SK-N-SH (cell line): ENCODE measurements at regions not wholly inside any gene's neighbourhood (a gene's known extent, or its start where the extent isn't known, plus 50 kb on each side); places are given as distances from the start of the nearest gene placed in this dataset.

Experiments used
- CTCF ChIA-PET: fragments of 300-600, 350-600 bp; formaldehyde crosslinking; extraction: SDS; loops from one replicate; lab custom pipeline; 2021; lab: Yijun Ruan, JAX
- POLR2A ChIA-PET: fragments of 350-600 bp; sonication (Branson Sonifier 250); formaldehyde crosslinking; extraction: SDS; loops from one replicate; lab custom pipeline; 2020; ENCODE audit warnings: antibody characterized with exemption, inconsistent platforms; lab: Yijun Ruan, JAX
- DNase-seq: peaks from one replicate; pipeline ENCODE4 v3.0.0; 2012
- H2AFZ ChIP-seq: fragments of 200-600 bp; sonication (generic); 2 replicates; pipeline ENCODE4 v1.8.1; 2016; ENCODE audit warnings: antibody characterized with exemption, mild to moderate bottlenecking, low read depth
- H3F3A ChIP-seq: fragments of 200-600 bp; sonication (generic); replicated peaks from 2 replicates; pipeline ENCODE3; 2016; ENCODE audit warnings: antibody characterized with exemption, mild to moderate bottlenecking; ENCODE audit not compliant: insufficient read depth
- H3K27ac ChIP-seq, 2 experiments: fragments of 200-500 bp in 1 of 2; fragments of 200-600 bp in 1 of 2; sonication (Bioruptor generic) in 1 of 2; sonication (generic), shearing (Covaris generic) in 1 of 2; 2 replicates each; pipeline versions ENCODE4 v1.5.1 to v1.6.1; 2014 to 2016; ENCODE audit warnings: low read depth in 2 of 2, inconsistent platforms in 1 of 2, low read length in 1 of 2, mild to moderate bottlenecking in 1 of 2, mixed read lengths in 1 of 2
- H3K27me3 ChIP-seq: fragments of 200-600 bp; sonication (generic), shearing (Covaris generic); 2 replicates; pipeline ENCODE4 v1.6.1; 2016; ENCODE audit warnings: mixed run types; ENCODE audit not compliant: insufficient read depth
- H3K36me3 ChIP-seq, 2 experiments: fragments of 200-500 bp in 1 of 2; fragments of 200-600 bp in 1 of 2; sonication (Bioruptor generic) in 1 of 2; sonication (generic) in 1 of 2; replicated peaks in 1 of 2; 2 replicates each; pipeline versions ENCODE3 to v1.5.1; 2014 to 2016; ENCODE audit warnings: low read length in 1 of 2, mild to moderate bottlenecking in 1 of 2; ENCODE audit not compliant: insufficient read depth in 2 of 2, control insufficient read depth in 1 of 2
- H3K4me1 ChIP-seq, 2 experiments: fragments of 200-500 bp in 1 of 2; fragments of 200-600 bp in 1 of 2; sonication (Bioruptor generic) in 1 of 2; sonication (generic), shearing (Covaris generic) in 1 of 2; 2 replicates each; pipeline versions ENCODE4 v1.5.1 to v1.6.1; 2014 to 2016; ENCODE audit warnings: low read depth in 1 of 2, low read length in 1 of 2, mixed run types in 1 of 2; ENCODE audit not compliant: insufficient read depth in 2 of 2, control insufficient read depth in 1 of 2
- H3K4me2 ChIP-seq: fragments of 200-600 bp; sonication (generic), shearing (Covaris generic); 2 replicates; pipeline ENCODE4 v1.6.1; 2017; ENCODE audit warnings: mixed run types
- H3K4me3 ChIP-seq, 2 experiments: fragments of 200-500 bp in 1 of 2; fragments of 200-600 bp in 1 of 2; sonication (Bioruptor generic) in 1 of 2; sonication (generic), shearing (Covaris generic) in 1 of 2; 2 replicates each; pipeline versions ENCODE4 v1.5.1 to v1.8.1; 2014 to 2016; ENCODE audit warnings: low read depth in 2 of 2, inconsistent platforms in 1 of 2, low read length in 1 of 2, mild to moderate bottlenecking in 1 of 2, mixed read lengths in 1 of 2, moderate library complexity in 1 of 2
- H3K79me2 ChIP-seq: fragments of 200-600 bp; sonication (generic); 2 replicates; pipeline ENCODE4 v1.8.1; 2017; ENCODE audit warnings: mild to moderate bottlenecking; ENCODE audit not compliant: insufficient read depth
- H3K9ac ChIP-seq: fragments of 200-600 bp; sonication (generic); 2 replicates; pipeline ENCODE4 v1.6.1; 2017; ENCODE audit warnings: mixed run types
- H3K9me2 ChIP-seq: fragments of 200-600 bp; sonication (generic); 2 replicates; pipeline ENCODE4 v1.6.1; 2017; ENCODE audit warnings: mixed run types
- H3K9me3 ChIP-seq: fragments of 200-600 bp; sonication (generic); 2 replicates; pipeline ENCODE4 v1.6.1; 2017; ENCODE audit warnings: mixed run types, mild to moderate bottlenecking, moderate library complexity
- H4K20me1 ChIP-seq: fragments of 200-600 bp; sonication (generic); 2 replicates; pipeline ENCODE4 v1.6.1; 2017; ENCODE audit warnings: mild to moderate bottlenecking, mixed run types; ENCODE audit not compliant: insufficient read depth
- CTCF ChIP-seq: fragments of 200-600 bp; sonication (generic); IDR thresholded peaks from 2 replicates; pipeline ENCODE4 v1.6.1; 2017; ENCODE audit warnings: antibody characterized with exemption, mild to moderate bottlenecking, moderate library complexity
- ELF1 ChIP-seq: IDR thresholded peaks from 2 replicates; pipeline ENCODE4 v1.4.0; 2012
- EP300 ChIP-seq, 2 experiments: IDR thresholded peaks; 2 replicates each; pipeline versions ENCODE4 v1.4.0 to v1.6.1; 2012; ENCODE audit warnings: borderline replicate concordance in 1 of 2, low read depth in 1 of 2, low read length in 1 of 2
- FOSL2 ChIP-seq: IDR thresholded peaks from 2 replicates; pipeline ENCODE4 v1.4.0; 2012; ENCODE audit warnings: low read depth, mild to moderate bottlenecking, moderate library complexity, borderline replicate concordance
- FOXJ3 ChIP-seq: sonication (generic); formaldehyde crosslinking; IDR thresholded peaks from 2 replicates; pipeline ENCODE4 v1.5.1; 2020; ENCODE audit warnings: mild to moderate bottlenecking, missing genetic modification reagents
- FOXM1 ChIP-seq: IDR thresholded peaks from 2 replicates; pipeline ENCODE4 v1.4.0; 2012; ENCODE audit warnings: low read depth, mild to moderate bottlenecking
- JUND ChIP-seq: IDR thresholded peaks from 2 replicates; pipeline ENCODE4 v1.4.0; 2012
- NFIC ChIP-seq: IDR thresholded peaks from 2 replicates; pipeline ENCODE4 v1.4.0; 2012; ENCODE audit warnings: borderline replicate concordance
- NRF1 ChIP-seq: IDR thresholded peaks from 2 replicates; pipeline ENCODE4 v1.6.1; 2012; ENCODE audit warnings: low read depth, mild to moderate bottlenecking, low read length
- PBX3 ChIP-seq: IDR thresholded peaks from 2 replicates; pipeline ENCODE4; 2012
- POLR2AphosphoS5 ChIP-seq: IDR thresholded peaks from 2 replicates; pipeline ENCODE4 v1.6.1; 2012; ENCODE audit warnings: low read depth, low read length
- RAD21 ChIP-seq: IDR thresholded peaks from 2 replicates; pipeline ENCODE4 v1.6.1; 2012; ENCODE audit warnings: mild to moderate bottlenecking, low read length
- RFX5 ChIP-seq: IDR thresholded peaks from 2 replicates; pipeline ENCODE4 v1.6.1; 2012; ENCODE audit warnings: mild to moderate bottlenecking, improper control_type of control experiment, low read length
- RXRA ChIP-seq: IDR thresholded peaks from 2 replicates; pipeline ENCODE4 v1.4.0; 2012; ENCODE audit warnings: low read depth, mild to moderate bottlenecking, borderline replicate concordance
- SMC3 ChIP-seq: IDR thresholded peaks from 2 replicates; pipeline ENCODE4 v1.6.1; 2012; ENCODE audit warnings: low read depth, low read length, improper control_type of control experiment
- USF2 ChIP-seq: fragments of 150-350 bp; IDR thresholded peaks from 2 replicates; pipeline ENCODE4 v1.6.1; 2017; ENCODE audit warnings: antibody characterized with exemption, low read length, low read depth, borderline replicate concordance
- YY1 ChIP-seq: IDR thresholded peaks from 2 replicates; pipeline ENCODE4 v1.4.0; 2012; ENCODE audit warnings: low read depth, mild to moderate bottlenecking
- WGBS: methylation state at CpG from one replicate; pipeline ENCODE4 v1.1.6; 2017; ENCODE audit warnings: low lambda C conversion rate; 5-methylcytosine and 5-hydroxymethylcytosine counted together
- TF ChIP-seq, protein P1 (sequence below): fragments of 150-350 bp; IDR thresholded peaks from 2 replicates; pipeline ENCODE4 v1.6.1; 2016; ENCODE audit warnings: mild to moderate bottlenecking, low read depth, low read length
- TF ChIP-seq, protein P2 (sequence below): IDR thresholded peaks from 2 replicates; pipeline ENCODE4 v1.4.0; 2012; ENCODE audit warnings: low read depth, borderline replicate concordance

DNA sequence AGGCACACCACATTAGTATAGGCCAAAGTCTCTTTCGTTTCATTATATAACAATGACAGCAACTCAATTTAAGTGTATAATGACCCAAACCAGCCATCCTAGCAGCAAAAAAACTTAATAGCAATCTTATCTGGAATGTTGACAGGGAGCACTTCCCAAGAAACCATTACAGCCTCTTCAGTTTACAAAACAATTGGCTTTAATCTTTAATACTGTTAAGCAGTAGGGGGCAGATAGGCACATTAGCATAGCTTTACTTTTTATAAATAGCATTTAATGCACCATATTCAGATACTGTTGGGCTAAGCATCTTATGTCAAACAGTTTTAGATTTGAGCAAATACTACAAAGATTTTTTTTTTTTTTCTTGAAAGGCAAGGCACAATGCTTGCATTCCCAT, 193.3 kb upstream of the MAP3K7 start:
- Histone ChIP-seq H3K27ac (no peak overlapping the region), H3K79me2 (no peaks in the 10 kb centered on the region), H3K9me2 (no peaks in the 10 kb centered on the region), H3K4me3 (no peak overlapping the region), H2AFZ (no peak overlapping the region), H3F3A (no peaks in the 10 kb centered on the region), H3K4me2 (no peak overlapping the region), H3K4me1 (no peaks in the 10 kb centered on the region), H3K36me3 (no peaks in the 10 kb centered on the region), H3K9me3 (no peaks in the 10 kb centered on the region), H3K9ac (no peak overlapping the region), H4K20me1 (no peaks in the 10 kb centered on the region), H3K27me3 (no peaks in the 10 kb centered on the region; the same call in 1 of the 2 replicates)
- CTCF ChIA-PET, result no interaction called here
- WGBS, result 10% methylated on average over 1 of the region's 1 CpG
- DNase-seq, result no peak
- TF ChIP-seq, protein P1, sequence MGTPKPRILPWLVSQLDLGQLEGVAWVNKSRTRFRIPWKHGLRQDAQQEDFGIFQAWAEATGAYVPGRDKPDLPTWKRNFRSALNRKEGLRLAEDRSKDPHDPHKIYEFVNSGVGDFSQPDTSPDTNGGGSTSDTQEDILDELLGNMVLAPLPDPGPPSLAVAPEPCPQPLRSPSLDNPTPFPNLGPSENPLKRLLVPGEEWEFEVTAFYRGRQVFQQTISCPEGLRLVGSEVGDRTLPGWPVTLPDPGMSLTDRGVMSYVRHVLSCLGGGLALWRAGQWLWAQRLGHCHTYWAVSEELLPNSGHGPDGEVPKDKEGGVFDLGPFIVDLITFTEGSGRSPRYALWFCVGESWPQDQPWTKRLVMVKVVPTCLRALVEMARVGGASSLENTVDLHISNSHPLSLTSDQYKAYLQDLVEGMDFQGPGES, result no peak
- no peak for TF ChIP-seq EP300 (IDR thresholded peaks at IDR 0.05; ENCODE audit: borderline replicate concordance in 1 of 2, low read depth in 1 of 2, low read length in 1 of 2)
- TF ChIP-seq JUND, result no peak
- no peak for TF ChIP-seq SMC3
- no peak for TF ChIP-seq PBX3
- TF ChIP-seq FOSL2, result no peak
- TF ChIP-seq NFIC, result no peak
- no peak for TF ChIP-seq RXRA
- no peak for TF ChIP-seq YY1
- TF ChIP-seq NRF1, result no peak
- TF ChIP-seq RAD21, result no peak
- TF ChIP-seq, all 33 proteins: peak for 0
- POLR2A ChIA-PET, result no interaction called here

DNA sequence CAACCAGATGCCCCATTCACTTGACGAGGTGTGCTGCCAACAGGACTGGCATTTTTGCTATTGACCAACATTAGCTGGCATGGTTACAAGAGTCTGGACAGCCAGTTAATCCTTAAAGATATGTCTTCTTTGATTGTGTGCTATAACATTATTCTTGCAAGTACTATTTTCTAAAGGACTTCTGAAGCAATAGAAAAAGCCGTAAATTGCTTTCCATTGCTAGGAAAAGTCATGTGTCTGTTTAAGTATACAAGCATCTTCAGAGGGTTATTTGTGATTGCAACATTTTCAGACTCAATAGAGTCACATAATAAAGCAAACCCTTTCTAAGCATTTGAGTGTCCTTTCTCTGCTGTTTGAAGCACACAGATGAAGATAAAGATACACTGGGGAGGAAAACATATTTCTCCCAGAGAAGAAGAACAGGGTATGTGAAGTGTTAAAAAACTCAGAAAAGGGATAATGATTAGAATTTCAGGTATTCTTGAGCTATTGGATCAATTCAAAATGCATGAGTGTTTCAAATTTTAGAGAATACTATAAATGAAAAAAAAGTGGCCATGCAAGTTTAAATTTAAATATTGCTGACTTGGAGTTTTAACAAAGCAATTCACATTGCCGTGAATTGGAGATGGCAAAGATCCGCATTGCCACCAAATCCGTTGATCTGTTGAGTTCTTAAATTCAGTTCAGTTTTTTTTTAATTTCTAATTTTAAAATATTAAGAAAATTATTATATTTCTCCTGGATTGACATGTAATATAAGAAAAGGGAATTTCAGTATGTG, 191.7 kb upstream of the MAP3K7 start:
- 34% methylated on average over 5 of the region's 5 CpGs for WGBS
- Histone ChIP-seq H3K9me2 (no peaks in the 10 kb centered on the region), H3K4me2 (no peak overlapping the region), H4K20me1 (no peaks in the 10 kb centered on the region), H3K4me3 (no peak overlapping the region), H3K27ac (no peak overlapping the region), H2AFZ (no peak overlapping the region), H3K27me3 (no peaks in the 10 kb centered on the region; the same call in 1 of the 2 replicates), H3F3A (no peaks in the 10 kb centered on the region), H3K9ac (no peak overlapping the region), H3K4me1 (no peaks in the 10 kb centered on the region), H3K9me3 (no peaks in the 10 kb centered on the region), H3K79me2 (no peaks in the 10 kb centered on the region), H3K36me3 (no peaks in the 10 kb centered on the region)
- DNase-seq, result no peak
- CTCF ChIA-PET, result interaction anchor here (0.6 kb wide), 1 partner anchor 1301 kb away, joined by 3 read pairs; no protein-coding TSS in a partner anchor
- POLR2A ChIA-PET, result no interaction called here
- TF ChIP-seq POLR2AphosphoS5 (no peak), JUND (no peak), RFX5 (no peak), FOXJ3 (no peak), NRF1 (no peak), PBX3 (no peak), CTCF (no peak), FOXM1 (no peak), EP300 (IDR thresholded peaks at IDR 0.05; ENCODE audit: borderline replicate concordance in 1 of 2, low read depth in 1 of 2, low read length in 1 of 2) (no peak), USF2 (no peak), RAD21 (no peak), ELF1 (no peak)
- TF ChIP-seq, protein P2, sequence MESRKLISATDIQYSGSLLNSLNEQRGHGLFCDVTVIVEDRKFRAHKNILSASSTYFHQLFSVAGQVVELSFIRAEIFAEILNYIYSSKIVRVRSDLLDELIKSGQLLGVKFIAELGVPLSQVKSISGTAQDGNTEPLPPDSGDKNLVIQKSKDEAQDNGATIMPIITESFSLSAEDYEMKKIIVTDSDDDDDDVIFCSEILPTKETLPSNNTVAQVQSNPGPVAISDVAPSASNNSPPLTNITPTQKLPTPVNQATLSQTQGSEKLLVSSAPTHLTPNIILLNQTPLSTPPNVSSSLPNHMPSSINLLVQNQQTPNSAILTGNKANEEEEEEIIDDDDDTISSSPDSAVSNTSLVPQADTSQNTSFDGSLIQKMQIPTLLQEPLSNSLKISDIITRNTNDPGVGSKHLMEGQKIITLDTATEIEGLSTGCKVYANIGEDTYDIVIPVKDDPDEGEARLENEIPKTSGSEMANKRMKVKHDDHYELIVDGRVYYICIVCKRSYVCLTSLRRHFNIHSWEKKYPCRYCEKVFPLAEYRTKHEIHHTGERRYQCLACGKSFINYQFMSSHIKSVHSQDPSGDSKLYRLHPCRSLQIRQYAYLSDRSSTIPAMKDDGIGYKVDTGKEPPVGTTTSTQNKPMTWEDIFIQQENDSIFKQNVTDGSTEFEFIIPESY, result no peak
